Neural crest cell (in vitro differentiated cells): ENCODE measurements at regions not wholly inside any gene's neighbourhood (a gene's known extent, or its start where the extent isn't known, plus 50 kb on each side); places are given as distances from the start of the nearest gene placed in this dataset.

Source experiments
- DNase-seq: peaks from one replicate; pipeline ENCODE4 v3.0.0; 2021; ENCODE audit warnings: low read depth, mixed read lengths, low spot score
- H3K27ac Mint-ChIP-seq: one replicate; pipeline ENCODE4 v1.8.0; 2021; ENCODE audit warnings: mild to moderate bottlenecking, mixed read lengths; ENCODE audit not compliant: unreplicated experiment
- H3K27me3 Mint-ChIP-seq: 2 replicates; pipeline ENCODE4 v1.8.0; 2021; ENCODE audit warnings: low read depth, mild to moderate bottlenecking, mixed read lengths
- H3K36me3 Mint-ChIP-seq: 2 replicates; pipeline ENCODE4 v1.8.0; 2021; ENCODE audit warnings: low read depth, mild to moderate bottlenecking, mixed read lengths
- H3K4me1 Mint-ChIP-seq: 2 replicates; pipeline ENCODE4 v1.8.0; 2021; ENCODE audit warnings: mixed read lengths
- H3K4me3 Mint-ChIP-seq: one replicate; pipeline ENCODE4 v1.8.0; 2021; ENCODE audit warnings: mild to moderate bottlenecking, mixed read lengths
- H3K9me3 Mint-ChIP-seq: 2 replicates; pipeline ENCODE4 v1.8.0; 2021; ENCODE audit warnings: mixed read lengths
- CTCF ChIP-seq: fragments of 200-600 bp; sonication (generic); conservative IDR thresholded peaks from 2 replicates; pipeline ENCODE4 v1.5.0; 2021; ENCODE audit warnings: antibody characterized with exemption, mild to moderate bottlenecking

DNA sequence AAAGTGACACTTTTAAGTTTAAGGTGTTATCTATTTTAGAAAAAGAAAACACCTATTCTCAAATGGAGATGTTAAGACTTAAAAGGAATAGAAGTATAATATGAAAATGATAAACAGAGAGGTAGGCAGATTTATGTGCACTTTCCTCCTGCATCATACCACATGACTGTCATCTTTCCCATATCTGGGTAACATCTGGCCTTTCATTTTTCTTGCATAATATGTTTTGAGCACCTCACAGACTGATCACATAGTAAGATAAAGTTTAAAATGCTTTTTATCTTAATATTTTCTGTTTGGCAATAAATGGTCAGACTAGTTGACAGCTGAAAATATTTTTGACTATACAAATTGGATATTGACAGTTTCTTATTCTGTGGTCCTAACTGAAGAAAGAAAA, 1852.1 kb upstream of the PIK3C3 start:
- H3K4me3 Mint-ChIP-seq: no peak overlapping the region
- H3K27me3 Mint-ChIP-seq: no peaks in the 10 kb centered on the region
- DNase-seq: no peak
- H3K9me3 Mint-ChIP-seq: no peaks in the 10 kb centered on the region
- no peaks in the 10 kb centered on the region for H3K36me3 Mint-ChIP-seq
- peaks cover 9% of the 10 kb centered on the region for H3K4me1 Mint-ChIP-seq
- TF ChIP-seq CTCF: no peak
- no peak overlapping the region for H3K27ac Mint-ChIP-seq

DNA sequence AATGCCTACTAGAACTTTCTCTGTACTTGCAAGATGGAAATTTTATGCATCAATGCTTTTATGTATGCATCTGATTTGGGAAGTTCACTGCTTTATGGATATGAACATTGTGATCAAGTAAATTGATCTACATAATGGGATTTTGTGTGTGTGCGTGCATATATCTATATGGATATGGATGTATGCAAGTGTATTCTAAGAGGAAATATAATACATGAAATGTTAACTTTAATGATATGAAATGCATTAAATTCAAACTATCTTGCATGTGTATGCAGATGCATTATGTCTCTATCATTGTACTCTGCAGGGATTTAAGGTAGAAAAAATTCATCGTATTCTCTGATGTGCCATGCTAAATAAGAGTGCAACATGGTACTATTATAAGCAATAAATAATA, 1855.4 kb upstream of the PIK3C3 start:
- Mint-ChIP-seq H3K4me3 (no peak overlapping the region), H3K4me1 (peaks cover 9% of the 10 kb centered on the region), H3K36me3 (no peaks in the 10 kb centered on the region), H3K27me3 (no peaks in the 10 kb centered on the region), H3K9me3 (no peaks in the 10 kb centered on the region), H3K27ac (no peak overlapping the region)
- no peak for DNase-seq
- TF ChIP-seq CTCF: no peak

- H3K27me3 Mint-ChIP-seq: no peaks in the 10 kb centered on the region
- no peak for TF ChIP-seq CTCF
Observed at GRCh38 chr18:40096675-40097074, 1858.4 kb upstream of the PIK3C3 start.

DNA sequence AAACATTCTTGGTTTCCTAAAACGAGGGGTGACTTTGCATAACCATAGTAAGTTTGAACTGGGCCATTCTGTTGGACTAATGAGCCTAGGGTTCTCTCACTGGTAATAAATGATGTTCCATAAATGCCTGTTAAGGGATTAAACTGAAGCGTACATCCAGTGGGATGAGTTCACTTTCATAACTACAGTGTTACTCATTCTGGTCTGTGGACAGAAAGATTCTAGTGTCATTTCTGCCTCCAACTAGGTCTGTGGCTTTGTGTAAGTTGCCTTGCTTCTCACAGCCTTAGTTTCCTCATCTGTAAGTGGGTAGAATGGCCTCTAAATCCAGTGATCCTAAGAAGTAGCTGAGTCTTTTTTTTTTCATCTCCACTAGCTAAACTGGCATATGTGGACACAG, 1860.6 kb upstream of the PIK3C3 start:
- H3K9me3 Mint-ChIP-seq: no peaks in the 10 kb centered on the region
- DNase-seq: no peak
- TF ChIP-seq CTCF: no peak
- H3K27ac Mint-ChIP-seq: no peak overlapping the region
- no peaks in the 10 kb centered on the region for H3K36me3 Mint-ChIP-seq
- H3K27me3 Mint-ChIP-seq: no peaks in the 10 kb centered on the region
- H3K4me3 Mint-ChIP-seq: no peak overlapping the region
- no peaks in the 10 kb centered on the region for H3K4me1 Mint-ChIP-seq

More at GRCh38 chr18:40096675-40097074, 1858.4 kb upstream of the PIK3C3 start:
- no peak overlapping the region for H3K4me3 Mint-ChIP-seq
- DNase-seq: no peak
- no peaks in the 10 kb centered on the region for H3K4me1 Mint-ChIP-seq
- H3K9me3 Mint-ChIP-seq: no peaks in the 10 kb centered on the region
- no peaks in the 10 kb centered on the region for H3K36me3 Mint-ChIP-seq
- no peak overlapping the region for H3K27ac Mint-ChIP-seq

DNA sequence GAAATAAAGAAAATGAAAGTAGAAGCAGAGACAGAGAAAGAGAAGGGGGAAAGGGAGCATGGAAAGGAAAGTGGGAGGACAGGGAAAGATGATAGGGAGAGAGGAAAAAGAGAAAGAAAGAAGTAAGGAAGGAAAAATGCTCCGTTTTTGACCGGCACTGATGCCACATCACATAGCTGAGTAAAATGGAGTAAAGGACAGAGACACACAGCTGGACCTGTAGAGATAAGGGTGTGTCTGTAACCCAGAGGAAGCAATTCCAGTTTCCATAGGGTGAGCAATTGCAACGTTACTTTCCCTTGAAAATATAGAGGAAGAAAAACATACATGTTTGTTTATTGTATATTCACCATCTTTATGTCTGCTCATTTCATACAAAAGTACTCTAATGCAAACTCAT, 1866.9 kb upstream of the PIK3C3 start:
- H3K9me3 Mint-ChIP-seq: no peaks in the 10 kb centered on the region
- H3K27ac Mint-ChIP-seq: no peak overlapping the region
- peaks cover 4% of the 10 kb centered on the region for H3K4me1 Mint-ChIP-seq
- no peak for DNase-seq
- H3K4me3 Mint-ChIP-seq: no peak overlapping the region
- H3K36me3 Mint-ChIP-seq: no peaks in the 10 kb centered on the region
- no peak for TF ChIP-seq CTCF
- H3K27me3 Mint-ChIP-seq: no peaks in the 10 kb centered on the region

DNA sequence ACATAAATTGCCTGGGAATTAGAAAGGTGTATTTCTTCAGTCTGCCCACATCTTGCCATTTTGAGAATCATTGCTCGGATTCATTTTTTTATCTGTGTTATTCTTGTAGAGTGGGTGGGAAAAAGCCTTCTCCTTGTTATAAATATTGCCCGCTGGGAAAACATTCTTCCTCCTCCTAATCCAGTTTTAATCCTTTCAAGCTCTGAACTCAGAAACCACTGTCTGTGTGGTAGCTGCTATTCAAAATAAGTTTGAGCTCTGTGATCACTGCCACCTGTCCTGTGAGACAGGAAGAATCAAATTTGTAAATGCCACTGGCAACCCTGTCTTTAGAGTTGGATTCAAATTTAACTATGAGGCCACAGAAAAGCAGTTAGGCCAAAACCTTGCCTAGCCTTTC, 1875.2 kb upstream of the PIK3C3 start:
- no peak for TF ChIP-seq CTCF
- Mint-ChIP-seq H3K27ac (no peak overlapping the region), H3K27me3 (no peaks in the 10 kb centered on the region), H3K4me3 (no peak overlapping the region), H3K9me3 (no peaks in the 10 kb centered on the region), H3K36me3 (no peaks in the 10 kb centered on the region), H3K4me1 (peaks cover 25% of the 10 kb centered on the region)
- DNase-seq: no peak
